Ovary (tissue), 7 donors: ENCODE measurements at regions not wholly inside any gene's neighbourhood (a gene's known extent, or its start where the extent isn't known, plus 50 kb on each side); places are given as distances from the start of the nearest gene placed in this dataset.

Source experiments
- DNase-seq, 5 donors: peaks; one replicate each; pipeline ENCODE4 v3.0.0-alpha.2; 2019 to 2020
- H3K27ac ChIP-seq, 2 donors: fragments of 200-600 bp; one replicate each; pipeline versions ENCODE4 v1.5.1 to v1.8.0; 2019 to 2022
- H3K27me3 ChIP-seq: fragments of 200-600 bp; one replicate; pipeline ENCODE4 v1.8.0; 2022
- H3K36me3 ChIP-seq: fragments of 200-600 bp; sonication (generic); one replicate; pipeline ENCODE4 v1.5.1; 2019
- H3K4me1 ChIP-seq: one replicate; pipeline ENCODE4 v1.8.1; 2013; ENCODE audit warnings: mild to moderate bottlenecking, moderate library complexity; ENCODE audit not compliant: insufficient read depth
- H3K4me3 ChIP-seq: fragments of 200-600 bp; sonication (generic); one replicate; pipeline ENCODE4 v1.5.1; 2017
- H3K9me3 ChIP-seq, 2 donors: fragments of 200-600 bp in 1 of 2; sonication (generic) in 1 of 2; one replicate each; pipeline versions ENCODE4 v1.5.1 to v1.8.1; 2013 to 2019; ENCODE audit warnings: mild to moderate bottlenecking in 1 of 2, moderate library complexity in 1 of 2
- EP300 ChIP-seq: sonication (generic); formaldehyde crosslinking; IDR thresholded peaks from one replicate; pipeline ENCODE4 v1.6.1; 2017; ENCODE audit warnings: antibody characterized with exemption
- POLR2A ChIP-seq: fragments of 450-650 bp; IDR thresholded peaks from one replicate; pipeline ENCODE4 v1.6.1; 2017; ENCODE audit warnings: antibody characterized with exemption, mild to moderate bottlenecking, moderate library complexity
- WGBS, 3 donors: extraction: QIAGEN DNeasy Blood & Tissue Kit in 1 of 3; methylation state at CpG; one replicate each; pipeline versions ENCODE4 v1.1.5 to v1.1.7; 2013 to 2017; 5-methylcytosine and 5-hydroxymethylcytosine counted together
- intact Hi-C, 4 donors: fragments of 100-400 bp; cut with DNase I; formaldehyde crosslinking; loops; one replicate each; pipeline versions ENCODE4 v1.11.0 to v1.15.1; 2022 to 2023
- TF ChIP-seq, protein P1 (sequence below), 3 donors: fragments of 450-650 bp in 2 of 3; fragments of 200-600 bp in 1 of 3; IDR thresholded peaks; one replicate each; pipeline versions ENCODE4 v1.5.1 to v1.8.0; 2016 to 2022; ENCODE audit warnings: antibody characterized with exemption in 3 of 3, mild to moderate bottlenecking in 1 of 3
- donor health status: DM: no; HTN: no; CAD: no; lungs with moderate emphysema.
- donor health status: DM: no; HTN: no; CAD: no.
- donor health status: Bipolar disorder and iron deficiency.
- donor health status: DM: no; HTN: no; CAD: no.
- donor health status: DM: yes; HTN: yes; CAD: no.

DNA sequence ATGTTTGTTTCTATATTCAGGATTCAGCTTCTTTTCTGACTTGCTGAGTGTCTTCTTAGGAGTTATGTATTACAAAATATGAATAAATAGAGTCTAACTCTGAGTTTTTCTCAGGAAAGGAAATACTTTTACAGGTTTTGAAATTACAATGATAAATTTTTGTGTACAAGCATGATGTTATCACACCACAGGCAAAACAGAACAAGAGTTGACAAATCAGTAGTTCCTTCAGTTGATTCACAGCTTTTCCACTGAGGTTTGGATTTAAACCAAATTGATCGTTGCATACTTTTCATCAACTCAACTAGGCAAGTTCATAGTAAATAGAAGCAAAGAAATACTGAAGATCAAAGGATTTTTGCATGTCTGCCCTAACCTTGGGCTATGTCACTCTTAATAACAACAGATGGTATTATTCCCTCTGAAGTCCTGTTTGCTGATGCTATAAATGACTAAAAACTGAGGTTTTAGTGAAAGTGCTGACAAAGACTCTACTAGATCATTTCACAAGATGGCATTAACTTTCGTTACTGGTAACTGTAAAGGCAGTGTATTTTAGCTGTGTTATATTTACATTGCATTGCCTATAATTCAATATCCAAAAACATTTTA is 520.2 kb downstream of the FLRT2 start:
- TF ChIP-seq POLR2A (no peak), EP300 (no peak)
- TF ChIP-seq, protein P1, sequence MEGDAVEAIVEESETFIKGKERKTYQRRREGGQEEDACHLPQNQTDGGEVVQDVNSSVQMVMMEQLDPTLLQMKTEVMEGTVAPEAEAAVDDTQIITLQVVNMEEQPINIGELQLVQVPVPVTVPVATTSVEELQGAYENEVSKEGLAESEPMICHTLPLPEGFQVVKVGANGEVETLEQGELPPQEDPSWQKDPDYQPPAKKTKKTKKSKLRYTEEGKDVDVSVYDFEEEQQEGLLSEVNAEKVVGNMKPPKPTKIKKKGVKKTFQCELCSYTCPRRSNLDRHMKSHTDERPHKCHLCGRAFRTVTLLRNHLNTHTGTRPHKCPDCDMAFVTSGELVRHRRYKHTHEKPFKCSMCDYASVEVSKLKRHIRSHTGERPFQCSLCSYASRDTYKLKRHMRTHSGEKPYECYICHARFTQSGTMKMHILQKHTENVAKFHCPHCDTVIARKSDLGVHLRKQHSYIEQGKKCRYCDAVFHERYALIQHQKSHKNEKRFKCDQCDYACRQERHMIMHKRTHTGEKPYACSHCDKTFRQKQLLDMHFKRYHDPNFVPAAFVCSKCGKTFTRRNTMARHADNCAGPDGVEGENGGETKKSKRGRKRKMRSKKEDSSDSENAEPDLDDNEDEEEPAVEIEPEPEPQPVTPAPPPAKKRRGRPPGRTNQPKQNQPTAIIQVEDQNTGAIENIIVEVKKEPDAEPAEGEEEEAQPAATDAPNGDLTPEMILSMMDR (IDR thresholded peaks at IDR 0.05): no peak
- Histone ChIP-seq H3K27me3 (no peaks in the 10 kb centered on the region), H3K4me1 (no peaks in the 10 kb centered on the region), H3K36me3 (no peaks in the 10 kb centered on the region), H3K4me3 (no peak overlapping the region), H3K9me3 (no peaks in the 10 kb centered on the region), H3K27ac (no peak overlapping the region)
- no peak for DNase-seq
- 35 to 44% (median 40%) methylated on average over 2 of the region's 2 CpGs for WGBS, 3 donors
- intact Hi-C loops: no loop called here

DNA sequence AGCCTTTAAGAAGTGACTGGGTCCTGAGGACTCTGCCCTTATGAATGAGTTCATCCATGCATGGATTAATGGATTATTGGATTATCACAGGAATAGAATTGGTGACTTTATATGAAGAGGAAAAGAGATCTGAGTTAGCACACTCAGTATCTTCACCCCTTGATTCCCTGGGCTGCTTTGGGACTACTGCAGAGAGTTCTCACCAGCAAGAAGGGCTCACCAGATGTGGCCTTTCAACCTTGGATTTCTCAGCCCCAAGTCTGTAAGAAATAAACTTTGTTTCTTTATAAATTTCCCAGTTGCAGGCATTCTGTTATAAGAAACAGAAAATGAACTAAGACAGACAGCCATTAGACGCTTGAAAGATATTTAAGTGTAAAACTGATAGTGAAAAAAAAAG is 509.2 kb downstream of the FLRT2 start:
- H3K27ac ChIP-seq: no peak overlapping the region
- WGBS, 3 donors: 49 to 59% (median 55%) methylated on average over 1 of the region's 1 CpG

DNA sequence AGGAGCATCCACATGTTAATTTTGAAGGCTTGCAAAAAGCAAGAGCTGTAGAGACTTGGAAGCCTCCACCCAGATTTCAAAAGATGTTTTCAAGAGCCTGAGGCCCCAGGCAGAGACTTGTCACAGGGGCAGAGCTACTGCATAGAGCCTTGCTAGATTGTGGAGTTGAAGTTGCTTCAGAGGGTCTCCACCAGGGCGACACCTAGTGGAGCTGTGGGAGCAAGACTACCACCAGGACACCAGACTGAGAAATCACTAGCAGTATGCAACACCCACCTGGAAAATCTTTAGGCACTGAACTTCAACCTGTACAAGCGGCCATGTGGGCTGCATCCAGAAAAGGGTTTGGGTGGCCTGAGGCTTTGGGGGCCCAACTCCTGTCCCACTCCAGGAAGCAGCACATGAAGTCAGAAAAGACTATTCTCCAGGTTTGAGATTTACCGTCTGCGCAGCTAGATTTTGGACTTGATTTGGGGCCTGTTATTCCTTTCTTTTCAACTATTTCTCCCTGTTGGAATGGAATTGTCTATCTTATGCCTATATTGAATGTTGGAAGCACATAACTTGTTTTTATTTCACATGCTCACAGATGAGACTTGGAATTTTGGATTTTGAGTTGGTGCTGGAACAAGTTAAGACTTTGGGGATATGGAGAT is 508.6 kb downstream of the FLRT2 start:
- no peak overlapping the region for H3K27ac ChIP-seq
- H3K36me3 ChIP-seq: no peaks in the 10 kb centered on the region
- H3K4me1 ChIP-seq: no peaks in the 10 kb centered on the region
- 82 to 85% (median 85%) methylated on average over 4 of the region's 4 CpGs for WGBS, 3 donors
- no peak overlapping the region for H3K4me3 ChIP-seq
- H3K9me3 ChIP-seq: no peaks in the 10 kb centered on the region
- no peak for TF ChIP-seq POLR2A
- TF ChIP-seq EP300: no peak
- TF ChIP-seq, protein P1 (IDR thresholded peaks at IDR 0.05): no peak
- peak in 1 of 5 donors; percentile 35 for DNase-seq
- intact Hi-C loops: no loop called here
- no peaks in the 10 kb centered on the region for H3K27me3 ChIP-seq

More for the DNA sequence above, 509.2 kb downstream of the FLRT2 start:
- no peak for DNase-seq
- no peaks in the 10 kb centered on the region for H3K27me3 ChIP-seq
- TF ChIP-seq POLR2A (no peak), EP300 (no peak)
- TF ChIP-seq, protein P1 (IDR thresholded peaks at IDR 0.05): no peak
- H3K9me3 ChIP-seq: no peaks in the 10 kb centered on the region
- H3K4me3 ChIP-seq: no peak overlapping the region
- no peaks in the 10 kb centered on the region for H3K4me1 ChIP-seq
- no peaks in the 10 kb centered on the region for H3K36me3 ChIP-seq
- intact Hi-C loops: no loop called here

DNA sequence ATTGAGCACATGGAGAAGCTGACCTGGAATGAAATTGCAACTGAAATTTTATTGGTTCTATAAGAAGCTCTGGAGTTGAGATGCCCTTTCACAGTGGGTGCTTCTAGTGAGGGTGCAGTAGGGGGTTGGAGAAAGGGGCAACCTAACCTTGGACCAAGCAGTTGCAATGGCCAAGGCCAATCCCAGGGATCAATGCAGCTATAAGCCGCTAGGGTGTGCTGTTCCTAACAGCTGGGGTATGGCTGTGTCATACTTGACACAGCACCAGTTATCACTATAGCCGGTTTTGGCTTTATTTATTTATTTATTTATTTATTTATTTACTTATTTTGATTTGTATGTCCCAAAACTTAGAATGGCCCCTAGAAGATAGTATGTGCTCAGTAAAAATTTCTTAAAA is 505.9 kb downstream of the FLRT2 start:
- H3K27ac ChIP-seq: no peak overlapping the region
- 64 to 65% (median 64%) methylated on average over 2 of the region's 2 CpGs for WGBS, 3 donors
- no peaks in the 10 kb centered on the region for H3K36me3 ChIP-seq
- no peak for DNase-seq
- no peaks in the 10 kb centered on the region for H3K9me3 ChIP-seq
- no peaks in the 10 kb centered on the region for H3K4me1 ChIP-seq
- intact Hi-C loops: no loop called here
- no peaks in the 10 kb centered on the region for H3K27me3 ChIP-seq
- H3K4me3 ChIP-seq: no peak overlapping the region
- TF ChIP-seq, protein P1 (IDR thresholded peaks at IDR 0.05): no peak
- no peak for TF ChIP-seq POLR2A
- TF ChIP-seq EP300: no peak
